ENCODE measurements at regions not wholly inside any gene's neighbourhood (a gene's known extent, or its start where the extent isn't known, plus 50 kb on each side); places are given as distances from the start of the nearest gene placed in this dataset.

DNA sequence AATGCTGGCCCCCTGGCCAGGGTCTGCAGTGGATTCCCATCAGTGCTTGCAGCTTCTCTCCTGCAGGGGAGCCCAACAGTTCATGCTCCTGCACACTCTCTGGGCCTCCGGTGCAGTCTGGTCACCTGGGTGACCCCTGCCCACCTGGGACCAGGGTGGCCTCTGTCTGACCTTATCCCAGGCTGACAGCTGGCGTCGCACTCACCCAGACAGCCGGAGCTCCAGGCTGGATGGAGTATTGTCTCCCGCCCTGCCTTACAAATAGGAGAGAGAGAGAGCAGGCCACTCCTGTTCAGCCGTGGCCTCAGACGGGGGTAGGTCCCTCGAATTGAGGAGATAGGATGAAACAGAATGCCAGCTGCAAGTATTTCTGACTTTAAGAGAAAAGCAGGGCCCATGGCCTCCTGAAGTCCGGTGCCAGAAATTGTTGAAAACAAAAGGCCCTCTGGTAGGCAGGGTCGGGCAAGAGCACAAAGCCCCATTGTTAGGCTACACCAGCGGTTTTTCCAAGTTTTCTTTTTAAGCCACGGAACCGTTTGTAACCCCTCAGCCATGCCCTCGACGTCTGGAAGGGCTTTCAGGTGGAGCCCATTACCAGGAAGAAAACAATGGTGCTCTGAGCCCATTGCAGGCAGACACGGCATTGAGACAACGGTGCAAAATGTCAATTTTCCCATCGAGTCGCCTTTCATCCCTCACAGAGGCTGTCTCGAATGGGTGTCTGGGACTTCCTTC, 258.4 kb downstream of the BCL11A start:
- in situ Hi-C loops (cut with MboI) (no loop called here), intact Hi-C loops (cut with micrococcal nuclease; ENCODE audit: unreplicated experiment) (no loop called here)
- no peak for FAIRE-seq
- 68% methylated on average over 20 of the region's 20 CpGs for WGBS (ENCODE audit: insufficient coverage, insufficient replicate concordance, low lambda C conversion rate, missing lambda C conversion rate)
- no peak overlapping the region for H2AFZ ChIP-seq (ENCODE audit: control insufficient read depth, low read depth, low read length)
- ChIA-PET CTCF (no interaction called here), SMC1A (ENCODE audit: uncharacterized antibody, unreplicated experiment) (no interaction called here), POLR2A (no interaction called here), RAD21 (ENCODE audit: unreplicated experiment) (no interaction called here)
- no TSS peak for BruUV-seq (replicated peaks)
- no peak overlapping the region for H3K27ac ChIP-seq (ENCODE audit: control insufficient read depth, insufficient read depth)
- no peaks in the 10 kb centered on the region for H3K36me3 ChIP-seq (ENCODE audit: control insufficient read depth in 2 of 2, insufficient read depth in 2 of 2, low read length in 1 of 2)
- H3K9me3 ChIP-seq (replicated peaks; ENCODE audit: control insufficient read depth, insufficient read depth, low read length) = no peaks in the 10 kb centered on the region; the same call in 2 of the 3 replicates
- H4K20me1 ChIP-seq (ENCODE audit: control insufficient read depth, insufficient read depth) = no peaks in the 10 kb centered on the region
- H3K27me3 ChIP-seq (replicated peaks in 1 of 2; ENCODE audit: control insufficient read depth in 2 of 2, insufficient read depth in 2 of 2, low read length in 1 of 2) = no peaks in the 10 kb centered on the region; a peak in 1 of 4 replicates
- no peak for DNase-seq (ENCODE audit: low read depth, low spot score)
- no peak overlapping the region for H3K9ac ChIP-seq (ENCODE audit: control insufficient read depth, insufficient read depth, low read length)
- H3K4me3 ChIP-seq = no peak overlapping the region
- H3K4me1 ChIP-seq (ENCODE audit: control insufficient read depth, insufficient read depth, low read length) = no peaks in the 10 kb centered on the region
- no peaks in the 10 kb centered on the region for H3K79me2 ChIP-seq (ENCODE audit: control insufficient read depth, insufficient read depth, low read length)
- H3K4me2 ChIP-seq (ENCODE audit: control insufficient read depth, insufficient read depth) = no peak overlapping the region
- TF ChIP-seq, protein P1, sequence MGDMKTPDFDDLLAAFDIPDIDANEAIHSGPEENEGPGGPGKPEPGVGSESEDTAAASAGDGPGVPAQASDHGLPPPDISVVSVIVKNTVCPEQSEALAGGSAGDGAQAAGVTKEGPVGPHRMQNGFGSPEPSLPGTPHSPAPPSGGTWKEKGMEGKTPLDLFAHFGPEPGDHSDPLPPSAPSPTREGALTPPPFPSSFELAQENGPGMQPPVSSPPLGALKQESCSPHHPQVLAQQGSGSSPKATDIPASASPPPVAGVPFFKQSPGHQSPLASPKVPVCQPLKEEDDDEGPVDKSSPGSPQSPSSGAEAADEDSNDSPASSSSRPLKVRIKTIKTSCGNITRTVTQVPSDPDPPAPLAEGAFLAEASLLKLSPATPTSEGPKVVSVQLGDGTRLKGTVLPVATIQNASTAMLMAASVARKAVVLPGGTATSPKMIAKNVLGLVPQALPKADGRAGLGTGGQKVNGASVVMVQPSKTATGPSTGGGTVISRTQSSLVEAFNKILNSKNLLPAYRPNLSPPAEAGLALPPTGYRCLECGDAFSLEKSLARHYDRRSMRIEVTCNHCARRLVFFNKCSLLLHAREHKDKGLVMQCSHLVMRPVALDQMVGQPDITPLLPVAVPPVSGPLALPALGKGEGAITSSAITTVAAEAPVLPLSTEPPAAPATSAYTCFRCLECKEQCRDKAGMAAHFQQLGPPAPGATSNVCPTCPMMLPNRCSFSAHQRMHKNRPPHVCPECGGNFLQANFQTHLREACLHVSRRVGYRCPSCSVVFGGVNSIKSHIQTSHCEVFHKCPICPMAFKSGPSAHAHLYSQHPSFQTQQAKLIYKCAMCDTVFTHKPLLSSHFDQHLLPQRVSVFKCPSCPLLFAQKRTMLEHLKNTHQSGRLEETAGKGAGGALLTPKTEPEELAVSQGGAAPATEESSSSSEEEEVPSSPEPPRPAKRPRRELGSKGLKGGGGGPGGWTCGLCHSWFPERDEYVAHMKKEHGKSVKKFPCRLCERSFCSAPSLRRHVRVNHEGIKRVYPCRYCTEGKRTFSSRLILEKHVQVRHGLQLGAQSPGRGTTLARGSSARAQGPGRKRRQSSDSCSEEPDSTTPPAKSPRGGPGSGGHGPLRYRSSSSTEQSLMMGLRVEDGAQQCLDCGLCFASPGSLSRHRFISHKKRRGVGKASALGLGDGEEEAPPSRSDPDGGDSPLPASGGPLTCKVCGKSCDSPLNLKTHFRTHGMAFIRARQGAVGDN (IDR thresholded peaks at IDR 0.05) = no peak
- TF ChIP-seq KDM1A (IDR thresholded peaks at IDR 0.05; ENCODE audit: borderline replicate concordance) (no peak), WRNIP1 (IDR thresholded peaks at IDR 0.05; ENCODE audit: borderline replicate concordance, low read depth, low read length) (no peak), CEBPB (IDR thresholded peaks at IDR 0.05; ENCODE audit: borderline replicate concordance in 1 of 2, low read depth in 2 of 2, low read length in 2 of 2) (no peak), EZH2 (IDR thresholded peaks at IDR 0.05; ENCODE audit: borderline replicate concordance, control insufficient read depth, low read depth, low read length) (no peak), NR2C2 (IDR thresholded peaks at IDR 0.05; ENCODE audit: borderline replicate concordance, control insufficient read depth, insufficient read length, low read depth) (no peak), ZNF217 (IDR thresholded peaks at IDR 0.05) (no peak), IRF4 (IDR thresholded peaks at IDR 0.05; ENCODE audit: low read depth, low read length) (no peak), JUNB (IDR thresholded peaks at IDR 0.05) (no peak), ZNF274 (IDR thresholded peaks at IDR 0.05; ENCODE audit: insufficient read depth, insufficient read length) (no peak), BACH1 (IDR thresholded peaks at IDR 0.05; ENCODE audit: borderline replicate concordance) (no peak), FOXM1 (IDR thresholded peaks at IDR 0.05; ENCODE audit: low read depth, low read length) (no peak), NBN (IDR thresholded peaks at IDR 0.05) (no peak), HDAC6 (IDR thresholded peaks at IDR 0.05; ENCODE audit: unreplicated experiment) (no peak)
- TF ChIP-seq, protein P2, sequence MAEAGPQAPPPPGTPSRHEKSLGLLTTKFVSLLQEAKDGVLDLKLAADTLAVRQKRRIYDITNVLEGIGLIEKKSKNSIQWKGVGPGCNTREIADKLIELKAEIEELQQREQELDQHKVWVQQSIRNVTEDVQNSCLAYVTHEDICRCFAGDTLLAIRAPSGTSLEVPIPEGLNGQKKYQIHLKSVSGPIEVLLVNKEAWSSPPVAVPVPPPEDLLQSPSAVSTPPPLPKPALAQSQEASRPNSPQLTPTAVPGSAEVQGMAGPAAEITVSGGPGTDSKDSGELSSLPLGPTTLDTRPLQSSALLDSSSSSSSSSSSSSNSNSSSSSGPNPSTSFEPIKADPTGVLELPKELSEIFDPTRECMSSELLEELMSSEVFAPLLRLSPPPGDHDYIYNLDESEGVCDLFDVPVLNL (IDR thresholded peaks at IDR 0.05; ENCODE audit: low read depth, low read length) = no peak
- TF ChIP-seq, protein P3, sequence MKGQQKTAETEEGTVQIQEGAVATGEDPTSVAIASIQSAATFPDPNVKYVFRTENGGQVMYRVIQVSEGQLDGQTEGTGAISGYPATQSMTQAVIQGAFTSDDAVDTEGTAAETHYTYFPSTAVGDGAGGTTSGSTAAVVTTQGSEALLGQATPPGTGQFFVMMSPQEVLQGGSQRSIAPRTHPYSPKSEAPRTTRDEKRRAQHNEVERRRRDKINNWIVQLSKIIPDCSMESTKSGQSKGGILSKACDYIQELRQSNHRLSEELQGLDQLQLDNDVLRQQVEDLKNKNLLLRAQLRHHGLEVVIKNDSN (IDR thresholded peaks at IDR 0.05; ENCODE audit: borderline replicate concordance, extremely low read length, insufficient read depth, low read depth, low read length) = no peak
- ATAC-seq = no peak

Measured in GM12878 (cell line).